HCT116 (cell line): ENCODE measurements at regions not wholly inside any gene's neighbourhood (a gene's known extent, or its start where the extent isn't known, plus 50 kb on each side); places are given as distances from the start of the nearest gene placed in this dataset.

ENCODE experiments used
- ATAC-seq: fragments of 200-7000 bp; cut with Tn5 transposase; 2 replicates; pipeline ENCODE4 v1.9.1; 2020; ENCODE audit warnings: mild to moderate bottlenecking, moderate library complexity
- BruUV-seq: library from RNA; stranded (reverse); fragments of 400-500 nt; replicated peaks from 2 replicates; lab custom pipeline; 2021; lab: Mats Ljungman, UMichigan
- CTCF ChIA-PET: fragments of 300-600 bp; sonication (Branson Sonifier 250); formaldehyde crosslinking; loops from one replicate; lab custom pipeline; 2021; ENCODE audit warnings: antibody characterized with exemption; lab: Charles Lee
- POLR2A ChIA-PET: fragments of 300-600, 350-600 bp; sonication (Branson Sonifier 250); formaldehyde crosslinking; loops from one replicate; lab custom pipeline; 2021; ENCODE audit warnings: antibody characterized with exemption; lab: Charles Lee
- RAD21 ChIA-PET, 2 experiments: fragments of 300-600 bp; sonication (Branson Sonifier 250); formaldehyde crosslinking; loops; one replicate each; lab custom pipeline; 2023; ENCODE audit warnings: low total read pairs in 2 of 2; ENCODE audit not compliant: uncharacterized antibody in 2 of 2, unreplicated experiment in 2 of 2, low non-redundant PET in 1 of 2; lab: Charles Lee
- DNase-seq: peaks from one replicate; pipeline ENCODE4 v3.0.0-alpha.2; 2010; ENCODE audit warnings: low read depth, low spot score
- H2AFZ ChIP-seq: fragments of 200-600 bp; shearing (Covaris generic), sonication (generic); 2 replicates; pipeline ENCODE4 v1.6.1; 2017; ENCODE audit warnings: low read depth, mixed run types, mixed read lengths, antibody characterized with exemption, low read length; ENCODE audit not compliant: poor library complexity, severe bottlenecking
- H3K27ac ChIP-seq: 2 replicates; pipeline ENCODE4 v1.5.1; 2012; ENCODE audit warnings: low read depth, low read length
- H3K27me3 ChIP-seq: fragments of 200-600 bp; sonication (generic); 2 replicates; pipeline ENCODE4 v1.6.1; 2016; ENCODE audit warnings: mixed run types, low read length, mixed read lengths; ENCODE audit not compliant: insufficient read depth
- H3K36me3 ChIP-seq, 2 experiments: fragments of 200-500 bp in 1 of 2; fragments of 200-600 bp in 1 of 2; sonication (Bioruptor generic) in 1 of 2; sonication (generic) in 1 of 2; 2 replicates each; pipeline versions ENCODE4 v1.5.1 to v1.6.1; 2014 to 2016; ENCODE audit warnings: low read length in 2 of 2, inconsistent platforms in 1 of 2, mixed read lengths in 1 of 2, mixed run types in 1 of 2; ENCODE audit not compliant: insufficient read depth in 2 of 2, control insufficient read depth in 1 of 2
- H3K4me1 ChIP-seq, 2 experiments: fragments of 200-600 bp in 1 of 2; sonication (generic) in 1 of 2; 2 replicates each; pipeline versions ENCODE4 v1.5.1 to v1.6.1; 2012 to 2017; ENCODE audit warnings: low read length in 2 of 2, inconsistent platforms in 1 of 2, mild to moderate bottlenecking in 1 of 2, mixed read lengths in 1 of 2, mixed run types in 1 of 2, moderate library complexity in 1 of 2; ENCODE audit not compliant: insufficient read depth in 2 of 2, control insufficient read depth in 1 of 2
- H3K4me2 ChIP-seq: fragments of 200-600 bp; sonication (generic); 2 replicates; pipeline ENCODE4 v1.6.1; 2017; ENCODE audit warnings: mixed run types, low read length, mixed read lengths
- H3K4me3 ChIP-seq, 2 experiments: fragments of 200-600 bp in 1 of 2; sonication (generic) in 1 of 2; replicated peaks in 1 of 2; 2 replicates each; pipeline ENCODE4 v1.5.1; 2011 to 2016; ENCODE audit warnings: low read length in 2 of 2, control low read depth in 1 of 2, low read depth in 1 of 2, mild to moderate bottlenecking in 1 of 2, mixed read lengths in 1 of 2, mixed run types in 1 of 2
- H3K79me2 ChIP-seq: fragments of 200-600 bp; sonication (generic); 2 replicates; pipeline ENCODE4 v1.6.1; 2017; ENCODE audit warnings: mild to moderate bottlenecking, mixed run types, low read length, moderate library complexity, mixed read lengths; ENCODE audit not compliant: insufficient read depth
- H3K9ac ChIP-seq: fragments of 200-600 bp; sonication (generic); 2 replicates; pipeline ENCODE4 v1.6.1; 2016; ENCODE audit warnings: low read length, mixed read lengths
- H3K9me2 ChIP-seq: fragments of 200-600 bp; sonication (generic), shearing (Covaris generic); 2 replicates; pipeline ENCODE4 v1.6.1; 2017; ENCODE audit warnings: mixed run types, mild to moderate bottlenecking, moderate library complexity; ENCODE audit not compliant: insufficient read depth
- H3K9me3 ChIP-seq, 2 experiments: fragments of 200-500 bp in 1 of 2; fragments of 200-600 bp in 1 of 2; sonication (Bioruptor generic) in 1 of 2; sonication (generic) in 1 of 2; 2 replicates each; pipeline ENCODE4 v1.6.1; 2014 to 2017; ENCODE audit warnings: low read length in 2 of 2, mixed read lengths in 2 of 2, inconsistent platforms in 1 of 2, low read depth in 1 of 2, mild to moderate bottlenecking in 1 of 2, mixed run types in 1 of 2, moderate library complexity in 1 of 2; ENCODE audit not compliant: control insufficient read depth in 1 of 2, insufficient read depth in 1 of 2
- H4K20me1 ChIP-seq: fragments of 200-600 bp; sonication (generic), shearing (Covaris generic); 2 replicates; pipeline ENCODE4 v1.6.1; 2017; ENCODE audit warnings: mixed run types, mild to moderate bottlenecking, moderate library complexity; ENCODE audit not compliant: insufficient read depth
- CBX3 ChIP-seq: IDR thresholded peaks from 2 replicates; pipeline ENCODE4 v1.6.1; 2012; ENCODE audit warnings: low read depth
- ELF1 ChIP-seq: IDR thresholded peaks from 2 replicates; pipeline ENCODE4 v1.6.1; 2012; ENCODE audit warnings: low read depth, borderline replicate concordance
- EZH2 ChIP-seq: fragments of 200-600 bp; sonication (generic); IDR thresholded peaks from 2 replicates; pipeline ENCODE4 v1.6.1; 2017; ENCODE audit warnings: antibody characterized with exemption, mixed run types
- EZH2phosphoT487 ChIP-seq: fragments of 200-600 bp; IDR thresholded peaks from 2 replicates; pipeline ENCODE4 v1.6.1; 2018; ENCODE audit warnings: antibody characterized with exemption, borderline replicate concordance
- RAD21 ChIP-seq: IDR thresholded peaks from 2 replicates; pipeline ENCODE4 v1.6.1; 2012; ENCODE audit warnings: low read depth, mild to moderate bottlenecking
- SIN3A ChIP-seq: IDR thresholded peaks from 2 replicates; pipeline ENCODE4 v1.6.1; 2012; ENCODE audit warnings: low read depth
- SRF ChIP-seq: IDR thresholded peaks from 2 replicates; pipeline ENCODE4 v1.6.1; 2012; ENCODE audit warnings: low read depth
- TCF7L2 ChIP-seq: IDR thresholded peaks from 2 replicates; pipeline ENCODE4 v1.7.0; 2011; ENCODE audit warnings: borderline replicate concordance, inconsistent platforms; ENCODE audit not compliant: insufficient read depth, insufficient read length; ENCODE audit errors: extremely low read depth
- ZNF274 ChIP-seq: fragments of 200-500 bp; sonication (Bioruptor generic); IDR thresholded peaks from 2 replicates; pipeline ENCODE4 v1.6.1; 2014; ENCODE audit warnings: mild to moderate bottlenecking, low read depth, low read length, inconsistent platforms
- intact Hi-C: fragments of 100-400 bp; cut with micrococcal nuclease; formaldehyde crosslinking; loops from 2 replicates; pipeline ENCODE4 v1.10.0; 2022
- TF ChIP-seq, protein P1 (sequence below): IDR thresholded peaks from 2 replicates; pipeline ENCODE4 v1.6.1; 2011; ENCODE audit warnings: mild to moderate bottlenecking, low read length, moderate library complexity; ENCODE audit not compliant: insufficient replicate concordance; ENCODE audit errors: extremely low read depth
- TF ChIP-seq, protein P2 (sequence below), 3 experiments: fragments of 200-600 bp in 1 of 3; sonication (generic) in 1 of 3; IDR thresholded peaks in 2 of 3; conservative IDR thresholded peaks in 1 of 3; 2 replicates each; pipeline ENCODE4 v1.5.1; 2012 to 2017; ENCODE audit warnings: low read depth in 2 of 3, low read length in 2 of 3, antibody characterized with exemption in 1 of 3, borderline replicate concordance in 1 of 3, control low read depth in 1 of 3, mild to moderate bottlenecking in 1 of 3, mixed read lengths in 1 of 3, mixed run types in 1 of 3, moderate library complexity in 1 of 3; ENCODE audit not compliant: insufficient read depth in 1 of 3
- TF ChIP-seq, protein P3 (sequence below): IDR thresholded peaks from 2 replicates; pipeline ENCODE4 v1.6.1; 2012
- TF ChIP-seq, protein P4 (sequence below): IDR thresholded peaks from 2 replicates; pipeline ENCODE4 v1.6.1; 2012; ENCODE audit warnings: low read depth

DNA sequence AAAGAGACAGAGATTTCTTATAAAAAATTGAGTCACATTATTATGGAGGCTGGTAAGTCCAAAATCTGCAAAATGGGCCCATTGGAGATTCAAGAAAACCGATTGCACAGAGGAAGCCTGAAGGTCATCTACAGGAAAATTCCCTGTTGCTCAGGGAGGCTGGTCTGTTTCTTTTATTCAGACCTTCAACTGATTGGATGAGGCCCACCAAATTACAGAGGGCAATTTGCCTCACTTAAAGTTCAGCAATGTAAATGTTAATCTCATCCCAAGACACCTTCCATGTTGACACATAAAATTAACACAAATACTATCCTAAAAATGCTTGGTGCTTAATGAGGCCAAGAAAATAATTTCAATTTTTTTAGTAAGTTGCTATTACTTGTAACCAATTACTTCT is 219.2 kb upstream of the RUNX1 start (continued):
- TF ChIP-seq, protein P1, sequence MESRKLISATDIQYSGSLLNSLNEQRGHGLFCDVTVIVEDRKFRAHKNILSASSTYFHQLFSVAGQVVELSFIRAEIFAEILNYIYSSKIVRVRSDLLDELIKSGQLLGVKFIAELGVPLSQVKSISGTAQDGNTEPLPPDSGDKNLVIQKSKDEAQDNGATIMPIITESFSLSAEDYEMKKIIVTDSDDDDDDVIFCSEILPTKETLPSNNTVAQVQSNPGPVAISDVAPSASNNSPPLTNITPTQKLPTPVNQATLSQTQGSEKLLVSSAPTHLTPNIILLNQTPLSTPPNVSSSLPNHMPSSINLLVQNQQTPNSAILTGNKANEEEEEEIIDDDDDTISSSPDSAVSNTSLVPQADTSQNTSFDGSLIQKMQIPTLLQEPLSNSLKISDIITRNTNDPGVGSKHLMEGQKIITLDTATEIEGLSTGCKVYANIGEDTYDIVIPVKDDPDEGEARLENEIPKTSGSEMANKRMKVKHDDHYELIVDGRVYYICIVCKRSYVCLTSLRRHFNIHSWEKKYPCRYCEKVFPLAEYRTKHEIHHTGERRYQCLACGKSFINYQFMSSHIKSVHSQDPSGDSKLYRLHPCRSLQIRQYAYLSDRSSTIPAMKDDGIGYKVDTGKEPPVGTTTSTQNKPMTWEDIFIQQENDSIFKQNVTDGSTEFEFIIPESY, result no peak
- TF ChIP-seq ZNF274 (no peak), CBX3 (no peak), EZH2 (no peak), EZH2phosphoT487 (no peak)
- TF ChIP-seq, protein P2, sequence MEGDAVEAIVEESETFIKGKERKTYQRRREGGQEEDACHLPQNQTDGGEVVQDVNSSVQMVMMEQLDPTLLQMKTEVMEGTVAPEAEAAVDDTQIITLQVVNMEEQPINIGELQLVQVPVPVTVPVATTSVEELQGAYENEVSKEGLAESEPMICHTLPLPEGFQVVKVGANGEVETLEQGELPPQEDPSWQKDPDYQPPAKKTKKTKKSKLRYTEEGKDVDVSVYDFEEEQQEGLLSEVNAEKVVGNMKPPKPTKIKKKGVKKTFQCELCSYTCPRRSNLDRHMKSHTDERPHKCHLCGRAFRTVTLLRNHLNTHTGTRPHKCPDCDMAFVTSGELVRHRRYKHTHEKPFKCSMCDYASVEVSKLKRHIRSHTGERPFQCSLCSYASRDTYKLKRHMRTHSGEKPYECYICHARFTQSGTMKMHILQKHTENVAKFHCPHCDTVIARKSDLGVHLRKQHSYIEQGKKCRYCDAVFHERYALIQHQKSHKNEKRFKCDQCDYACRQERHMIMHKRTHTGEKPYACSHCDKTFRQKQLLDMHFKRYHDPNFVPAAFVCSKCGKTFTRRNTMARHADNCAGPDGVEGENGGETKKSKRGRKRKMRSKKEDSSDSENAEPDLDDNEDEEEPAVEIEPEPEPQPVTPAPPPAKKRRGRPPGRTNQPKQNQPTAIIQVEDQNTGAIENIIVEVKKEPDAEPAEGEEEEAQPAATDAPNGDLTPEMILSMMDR (IDR thresholded peaks at IDR 0.05 in 2 of 3, conservative IDR thresholded peaks at IDR 0.05 in 1 of 3; ENCODE audit: borderline replicate concordance in 1 of 3, insufficient read depth in 1 of 3, low read depth in 2 of 3, low read length in 2 of 3), result no peak

DNA sequence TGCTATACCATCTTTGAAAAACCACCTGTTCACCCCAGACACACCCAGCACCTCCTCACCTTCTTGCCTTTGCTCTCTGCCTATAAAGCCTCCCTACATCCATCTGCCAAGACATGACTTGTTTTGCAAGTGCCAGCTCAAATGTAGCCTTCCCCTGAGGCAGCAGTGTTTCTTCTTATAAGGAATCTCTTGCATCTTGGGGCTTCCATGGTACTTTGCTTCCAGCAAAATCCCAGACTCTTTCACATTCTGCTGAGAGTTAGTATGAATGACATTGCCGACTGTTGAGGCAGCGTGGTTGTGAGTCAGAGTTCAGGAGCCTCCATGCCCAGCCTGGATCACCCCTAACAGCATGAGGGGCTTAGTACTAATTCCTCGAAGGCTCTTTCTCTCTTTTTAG is 217.4 kb upstream of the RUNX1 start:
- Histone ChIP-seq H4K20me1 (no peaks in the 10 kb centered on the region), H3K9me3 (no peaks in the 10 kb centered on the region), H3K27me3 (no peaks in the 10 kb centered on the region), H3K4me3 (no peak overlapping the region), H3K9ac (no peak overlapping the region), H3K36me3 (no peaks in the 10 kb centered on the region), H3K27ac (no peak overlapping the region), H3K79me2 (no peaks in the 10 kb centered on the region), H2AFZ (peak overlapping the region; percentile 69), H3K9me2 (no peaks in the 10 kb centered on the region), H3K4me1 (peaks cover 14 to 28% of the 10 kb centered on the region in 2 experiments), H3K4me2 (peak overlapping the region; percentile 72)
- no peak for DNase-seq
- ATAC-seq, result no peak; the same call in 1 of the 2 replicates
- no TSS peak for BruUV-seq
- intact Hi-C loops, result no loop called here
- TF ChIP-seq SRF (no peak), CBX3 (no peak), ELF1 (no peak), TCF7L2 (no peak), EZH2 (no peak), SIN3A (no peak), RAD21 (no peak)
- TF ChIP-seq, protein P3, sequence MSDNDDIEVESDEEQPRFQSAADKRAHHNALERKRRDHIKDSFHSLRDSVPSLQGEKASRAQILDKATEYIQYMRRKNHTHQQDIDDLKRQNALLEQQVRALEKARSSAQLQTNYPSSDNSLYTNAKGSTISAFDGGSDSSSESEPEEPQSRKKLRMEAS, result no peak
- TF ChIP-seq, protein P4, sequence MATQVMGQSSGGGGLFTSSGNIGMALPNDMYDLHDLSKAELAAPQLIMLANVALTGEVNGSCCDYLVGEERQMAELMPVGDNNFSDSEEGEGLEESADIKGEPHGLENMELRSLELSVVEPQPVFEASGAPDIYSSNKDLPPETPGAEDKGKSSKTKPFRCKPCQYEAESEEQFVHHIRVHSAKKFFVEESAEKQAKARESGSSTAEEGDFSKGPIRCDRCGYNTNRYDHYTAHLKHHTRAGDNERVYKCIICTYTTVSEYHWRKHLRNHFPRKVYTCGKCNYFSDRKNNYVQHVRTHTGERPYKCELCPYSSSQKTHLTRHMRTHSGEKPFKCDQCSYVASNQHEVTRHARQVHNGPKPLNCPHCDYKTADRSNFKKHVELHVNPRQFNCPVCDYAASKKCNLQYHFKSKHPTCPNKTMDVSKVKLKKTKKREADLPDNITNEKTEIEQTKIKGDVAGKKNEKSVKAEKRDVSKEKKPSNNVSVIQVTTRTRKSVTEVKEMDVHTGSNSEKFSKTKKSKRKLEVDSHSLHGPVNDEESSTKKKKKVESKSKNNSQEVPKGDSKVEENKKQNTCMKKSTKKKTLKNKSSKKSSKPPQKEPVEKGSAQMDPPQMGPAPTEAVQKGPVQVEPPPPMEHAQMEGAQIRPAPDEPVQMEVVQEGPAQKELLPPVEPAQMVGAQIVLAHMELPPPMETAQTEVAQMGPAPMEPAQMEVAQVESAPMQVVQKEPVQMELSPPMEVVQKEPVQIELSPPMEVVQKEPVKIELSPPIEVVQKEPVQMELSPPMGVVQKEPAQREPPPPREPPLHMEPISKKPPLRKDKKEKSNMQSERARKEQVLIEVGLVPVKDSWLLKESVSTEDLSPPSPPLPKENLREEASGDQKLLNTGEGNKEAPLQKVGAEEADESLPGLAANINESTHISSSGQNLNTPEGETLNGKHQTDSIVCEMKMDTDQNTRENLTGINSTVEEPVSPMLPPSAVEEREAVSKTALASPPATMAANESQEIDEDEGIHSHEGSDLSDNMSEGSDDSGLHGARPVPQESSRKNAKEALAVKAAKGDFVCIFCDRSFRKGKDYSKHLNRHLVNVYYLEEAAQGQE, result no peak
- TF ChIP-seq, protein P2 (IDR thresholded peaks at IDR 0.05 in 2 of 3, conservative IDR thresholded peaks at IDR 0.05 in 1 of 3; ENCODE audit: borderline replicate concordance in 1 of 3, insufficient read depth in 1 of 3, low read depth in 2 of 3, low read length in 2 of 3), result no peak
- ChIA-PET RAD21 (no interaction called here), CTCF (no interaction called here), POLR2A (interaction anchor here (2.5 kb wide), 1 partner anchor 10 kb away, joined by 7 read pairs; no protein-coding TSS in a partner anchor)
